GM19452 (cell line): ENCODE measurements at regions not wholly inside any gene's neighbourhood (a gene's known extent, or its start where the extent isn't known, plus 50 kb on each side); places are given as distances from the start of the nearest gene placed in this dataset.
"Not testable (repeated sequence)": the region's sequence is repeated elsewhere in the genome, so short reads cannot be mapped to it uniquely, and the experiment has no call there.

Source experiments
- ATAC-seq: cut with Tn5 transposase; IDR thresholded peaks from one replicate; pipeline ENCODE4 v1.9.1; 2021; ENCODE audit not compliant: unreplicated experiment

DNA sequence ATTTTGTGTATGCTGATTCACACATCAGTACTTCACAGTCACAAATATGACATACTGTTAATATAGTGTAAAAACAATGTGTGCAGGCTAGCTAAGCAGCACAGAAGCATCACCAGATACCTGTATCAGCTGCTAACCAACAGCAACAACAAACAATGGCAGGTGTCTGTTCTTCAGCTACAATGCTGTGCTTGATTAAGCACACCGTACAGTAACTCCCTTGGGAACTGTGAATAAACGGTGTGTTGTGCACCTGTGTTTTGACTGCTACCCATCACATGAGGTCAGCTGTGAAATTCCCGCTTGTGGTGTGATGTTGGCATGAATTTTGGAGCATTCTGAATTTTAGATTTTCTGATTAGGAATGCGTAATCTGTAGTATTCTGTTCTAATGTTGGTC is 379.7 kb upstream of the FAT1 start:
- ATAC-seq, result no peak

- no peak for ATAC-seq
Observed at GRCh38 chr4:187108845-187109244, 385.2 kb upstream of the FAT1 start.

- ATAC-seq, result no peak
Observed at GRCh38 chr4:187109636-187110035, 386.0 kb upstream of the FAT1 start.

DNA sequence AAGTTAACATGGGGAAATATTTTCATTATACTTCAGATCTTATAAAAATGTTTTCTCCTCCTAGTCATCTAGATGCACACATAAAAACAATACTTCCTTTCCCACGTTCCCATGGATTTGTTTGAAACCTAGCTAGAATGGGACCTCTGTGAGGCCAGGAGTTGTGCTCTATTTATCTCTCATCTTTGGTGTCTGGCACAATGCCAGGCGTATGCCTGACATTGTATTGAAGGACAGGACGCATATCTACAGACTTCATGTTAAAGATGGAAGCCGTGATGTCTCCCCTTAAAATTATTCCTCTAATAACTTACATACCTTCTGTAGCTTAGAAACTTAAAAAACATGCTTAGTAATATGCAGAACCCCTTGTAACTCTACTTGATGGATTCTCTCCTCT is 394.5 kb upstream of the FAT1 start:
- no peak for ATAC-seq

- ATAC-seq, result no peak
Observed at GRCh38 chr4:187118602-187119120, 395.0 kb upstream of the FAT1 start.

DNA sequence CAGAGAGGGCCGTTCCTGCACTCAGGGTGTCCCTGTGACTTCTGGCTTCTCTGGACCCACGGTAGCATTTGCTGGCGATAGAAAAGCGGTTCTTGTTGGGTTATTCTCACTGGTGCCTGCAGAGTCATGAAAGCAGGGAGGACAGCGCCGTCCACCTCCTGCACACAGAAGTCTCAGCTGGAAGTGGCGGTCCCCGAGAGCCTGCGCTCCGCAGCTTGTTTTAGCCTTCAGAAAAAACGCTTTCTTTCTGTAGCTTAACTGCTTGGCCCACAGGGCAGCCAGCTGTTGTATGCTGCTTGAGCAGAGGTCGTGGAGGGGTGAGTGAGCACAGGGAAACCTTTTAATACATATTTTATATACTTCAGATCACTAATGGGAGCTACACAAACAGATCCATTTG is 400.7 kb upstream of the FAT1 start:
- ATAC-seq, result no peak

- no peak for ATAC-seq
Observed at GRCh38 chr4:187125062-187125461, 401.4 kb upstream of the FAT1 start.

- no peak for ATAC-seq
Observed at GRCh38 chr4:187127456-187127855, 403.8 kb upstream of the FAT1 start.

DNA sequence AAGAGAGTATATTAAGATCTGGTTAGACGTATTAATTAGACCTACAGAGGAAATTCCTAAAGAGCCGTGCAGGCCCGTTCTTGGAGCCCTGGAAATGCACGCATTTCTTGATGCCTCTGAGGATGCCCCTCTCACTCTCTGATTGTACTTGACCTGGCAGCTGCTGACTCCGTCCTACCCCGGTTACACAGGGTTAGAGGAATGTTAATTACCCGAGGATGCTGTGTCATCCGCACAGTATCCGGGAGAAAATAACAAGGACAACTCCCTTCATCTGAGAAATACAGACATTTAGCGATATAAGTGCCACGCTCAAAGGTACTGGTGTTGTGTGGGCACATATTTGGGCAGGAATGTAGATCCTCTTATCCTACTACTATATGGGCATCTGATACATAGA is 404.6 kb upstream of the FAT1 start:
- ATAC-seq, result no peak

DNA sequence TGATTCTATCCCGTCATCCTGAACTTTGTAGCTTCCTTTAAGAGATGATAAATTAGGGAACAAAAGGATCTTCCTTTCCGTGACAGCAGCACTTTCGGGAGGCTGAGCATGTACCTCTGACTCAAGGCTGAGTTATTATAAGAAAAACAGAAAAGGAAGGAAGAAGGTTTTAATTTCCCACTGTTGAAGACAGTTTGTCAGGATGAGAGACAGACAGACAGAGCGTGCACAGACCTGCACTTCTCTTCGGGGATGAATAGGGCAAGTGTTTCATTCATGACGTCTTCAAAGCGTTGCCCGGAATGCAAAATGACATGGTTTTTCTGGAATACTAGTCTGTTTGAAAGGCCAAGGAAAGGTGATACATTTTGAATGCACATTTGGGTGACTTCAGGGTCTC is 405.3 kb upstream of the FAT1 start:
- no peak for ATAC-seq

DNA sequence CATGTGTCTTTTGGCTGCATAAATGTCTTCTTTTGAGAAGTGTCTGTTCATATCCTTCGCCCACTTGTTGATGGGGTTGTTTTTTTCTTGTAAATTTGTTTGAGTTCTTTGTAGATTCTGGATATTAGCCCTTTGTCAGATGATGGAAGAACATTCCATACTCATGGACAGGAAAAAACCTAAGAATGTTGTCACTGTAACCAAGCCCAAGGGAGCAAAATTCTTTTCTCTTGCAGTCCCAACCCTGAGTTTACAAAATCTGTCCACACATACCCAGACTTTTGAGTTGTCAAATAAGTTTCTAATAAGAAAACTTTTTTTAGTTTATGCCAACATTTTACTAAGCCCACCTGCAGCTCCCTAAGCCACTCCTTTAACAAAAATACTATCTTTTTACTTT is 408.2 kb upstream of the FAT1 start:
- not testable (repeated sequence) for ATAC-seq

DNA sequence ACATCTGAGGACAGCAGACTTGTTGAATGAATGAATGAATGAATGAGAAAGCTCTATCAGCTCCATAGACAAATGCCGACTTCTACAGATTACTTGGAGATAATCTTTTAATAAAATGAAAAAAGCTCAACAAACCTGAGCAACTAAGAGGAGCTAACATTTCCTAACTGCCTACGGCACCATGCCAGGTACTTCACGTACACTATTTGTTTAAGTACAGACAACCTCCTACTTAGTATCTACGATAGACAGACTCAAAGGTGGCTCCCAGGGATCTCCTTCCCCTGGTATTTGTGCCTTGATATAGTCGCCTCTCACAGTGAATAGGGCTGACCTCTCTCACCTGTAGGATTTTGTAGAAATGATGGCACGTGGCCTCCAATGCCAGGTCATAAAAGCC is 412.2 kb upstream of the FAT1 start:
- no peak for ATAC-seq

DNA sequence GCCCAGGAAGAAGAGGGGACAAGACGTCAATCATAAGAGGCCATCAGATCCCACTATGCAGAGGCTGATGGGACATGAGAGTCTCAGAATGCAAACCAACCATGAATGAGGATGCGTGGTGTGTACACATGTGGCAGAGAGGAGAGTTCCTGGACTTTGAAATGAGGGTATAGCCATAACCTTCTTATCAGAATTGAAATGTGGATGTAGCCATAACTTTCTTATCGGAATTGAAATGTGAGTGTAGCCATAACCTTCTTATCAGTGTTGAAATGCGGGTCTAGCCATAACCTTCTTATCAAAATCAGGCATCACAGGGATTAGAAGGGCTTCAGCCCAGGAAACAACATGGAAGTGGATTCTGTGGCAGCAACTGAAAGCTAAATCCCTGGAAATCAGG is 415.5 kb upstream of the FAT1 start:
- no peak for ATAC-seq

DNA sequence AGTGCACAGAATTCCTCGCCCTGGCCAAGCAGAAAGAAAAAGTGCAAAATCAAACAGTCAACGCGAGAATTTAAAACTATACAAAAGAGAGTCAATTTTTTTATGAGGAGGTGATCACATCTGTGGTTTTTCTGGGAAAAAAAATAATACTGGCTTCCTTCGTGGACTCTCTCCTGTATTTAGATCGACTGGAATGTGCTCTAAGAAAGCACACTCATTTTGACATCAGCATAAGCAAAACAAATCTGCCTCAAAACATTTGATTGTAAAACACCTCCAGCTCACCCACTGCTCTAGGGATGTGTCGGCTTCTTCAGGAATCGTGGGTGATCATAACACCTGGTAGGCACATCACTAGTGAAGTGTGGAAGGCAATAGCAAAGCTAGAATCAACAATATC is 417.4 kb upstream of the FAT1 start:
- ATAC-seq, result no peak

GRCh38 chr4:187149229-187149945 is 425.7 kb upstream of the FAT1 start:
- no peak for ATAC-seq

GRCh38 chr4:187157380-187157958 is 433.8 kb upstream of the FAT1 start:
- ATAC-seq, result no peak

GRCh38 chr4:187158003-187158402 is 434.3 kb upstream of the FAT1 start:
- ATAC-seq, result no peak

DNA sequence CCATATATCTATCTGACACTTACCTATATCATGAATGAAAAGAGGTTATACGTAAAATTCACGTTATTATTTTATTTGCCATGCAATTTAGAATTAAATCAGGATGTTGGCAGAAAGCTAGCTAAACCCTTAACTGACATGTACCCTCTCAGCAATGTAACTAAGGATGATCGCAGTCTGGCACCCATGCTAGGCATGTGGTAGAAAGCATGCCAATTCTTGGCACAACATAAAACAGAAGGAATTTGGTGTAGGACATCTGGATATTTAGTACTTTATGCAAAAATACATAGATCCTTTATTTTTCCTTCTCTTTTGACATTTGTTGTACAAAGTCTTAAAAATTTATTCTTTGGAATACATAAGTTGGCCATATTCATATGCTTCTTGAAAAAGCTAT is 436.8 kb upstream of the FAT1 start:
- ATAC-seq, result no peak

DNA sequence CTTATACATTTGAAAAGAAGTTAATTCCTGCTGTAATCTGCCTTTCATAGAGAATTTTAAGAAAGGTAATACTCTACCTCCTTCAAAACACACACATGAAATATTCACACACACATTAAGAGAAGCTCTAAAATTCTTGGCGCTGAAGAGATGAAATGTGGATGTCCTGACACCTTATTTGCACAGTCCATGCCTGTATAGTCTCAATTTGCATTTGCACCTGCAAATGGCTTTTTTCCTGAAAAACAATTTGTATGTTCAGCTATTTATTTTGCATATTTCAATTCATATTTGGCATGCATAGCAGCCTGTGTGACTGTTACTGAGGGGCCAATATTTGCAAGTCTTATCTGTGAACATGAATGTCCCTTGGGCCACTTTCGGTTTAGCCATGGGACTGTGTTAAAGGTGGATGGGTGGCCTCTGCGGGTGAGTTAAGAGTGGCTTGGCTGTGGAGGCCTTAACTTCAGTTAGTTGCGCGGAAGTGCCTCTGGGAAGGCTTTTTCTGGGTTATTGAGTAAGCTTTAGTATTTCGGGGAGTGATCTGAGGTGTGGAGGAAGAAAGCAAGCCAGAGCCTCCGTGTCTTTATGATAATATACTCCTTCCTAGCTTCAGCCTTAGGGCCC is 443.3 kb upstream of the FAT1 start:
- ATAC-seq, result no peak

- no peak for ATAC-seq
Observed at GRCh38 chr4:187171706-187172339, 448.2 kb upstream of the FAT1 start.

- no peak for ATAC-seq
Observed at GRCh38 chr4:187172340-187172761, 448.7 kb upstream of the FAT1 start.

DNA sequence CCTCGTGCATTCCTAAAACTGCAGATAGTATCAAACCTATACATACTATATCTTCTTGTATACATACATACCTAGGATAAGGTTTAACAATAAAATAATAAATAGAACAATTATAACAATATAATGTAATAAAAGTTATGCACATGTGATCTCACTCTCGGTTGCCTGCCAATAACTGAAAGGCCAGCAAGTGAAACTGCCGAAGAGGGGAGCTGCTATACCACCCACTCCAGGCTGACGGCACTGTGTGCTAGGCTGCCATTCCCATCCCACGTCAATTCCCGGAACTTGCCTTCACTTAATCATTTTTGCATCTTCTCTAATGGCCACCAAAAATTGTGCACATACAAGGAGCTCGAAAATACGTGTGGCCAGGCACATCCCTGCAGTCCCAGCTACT is 451.1 kb upstream of the FAT1 start:
- no peak for ATAC-seq
